Nephron (organoid): ENCODE measurements at regions not wholly inside any gene's neighbourhood (a gene's known extent, or its start where the extent isn't known, plus 50 kb on each side); places are given as distances from the start of the nearest gene placed in this dataset.
"Not testable (repeated sequence)": the region's sequence is repeated elsewhere in the genome, so short reads cannot be mapped to it uniquely, and the experiment has no call there.

Source experiments
- H3K27ac Mint-ChIP-seq, 3 experiments: 2 replicates each; pipeline ENCODE4 v1.8.0; 2020; ENCODE audit warnings: mixed read lengths in 3 of 3, mild to moderate bottlenecking in 2 of 3, moderate library complexity in 1 of 3
- H3K27me3 Mint-ChIP-seq: 2 replicates; pipeline ENCODE4 v1.8.0; 2021; ENCODE audit warnings: low read depth, mild to moderate bottlenecking, moderate library complexity, mixed read lengths
- H3K36me3 Mint-ChIP-seq: 2 replicates; pipeline ENCODE4 v1.8.0; 2020; ENCODE audit warnings: low read depth, mixed read lengths
- H3K4me1 Mint-ChIP-seq: 2 replicates; pipeline ENCODE4 v1.8.0; 2020; ENCODE audit warnings: mixed read lengths
- H3K4me3 Mint-ChIP-seq, 3 experiments: 2 replicates each; pipeline ENCODE4 v1.8.0; 2020; ENCODE audit warnings: mild to moderate bottlenecking in 3 of 3, mixed read lengths in 3 of 3, moderate library complexity in 2 of 3
- H3K9me3 Mint-ChIP-seq: 2 replicates; pipeline ENCODE4 v1.8.0; 2020; ENCODE audit warnings: mixed read lengths
- CTCF ChIP-seq, 3 experiments: fragments of 200-600 bp; sonication (generic); IDR thresholded peaks; one replicate each; pipeline ENCODE4 v1.5.0; 2021; ENCODE audit warnings: antibody characterized with exemption in 3 of 3; ENCODE audit not compliant: unreplicated experiment in 3 of 3

- TF ChIP-seq CTCF (IDR thresholded peaks at IDR 0.05; ENCODE audit: unreplicated experiment in 3 of 3), result no peak
- Mint-ChIP-seq H3K27me3 (no peaks in the 10 kb centered on the region), H3K36me3 (peaks cover 14% of the 10 kb centered on the region), H3K27ac (peak overlapping the region in 1 of 3 experiments; percentile 77), H3K4me1 (no peaks in the 10 kb centered on the region), H3K4me3 (no peak overlapping the region), H3K9me3 (peaks cover 30% of the 10 kb centered on the region)
Measured at GRCh38 chrX:139158256-139158655, 372.3 kb upstream of the F9 start.

GRCh38 chrX:139156356-139156755 is 374.2 kb upstream of the F9 start:
- Mint-ChIP-seq H3K9me3 (peaks cover 26% of the 10 kb centered on the region), H3K4me3 (no peak overlapping the region), H3K27me3 (no peaks in the 10 kb centered on the region), H3K4me1 (peaks cover 5% of the 10 kb centered on the region), H3K27ac (peak overlapping the region in 2 of 3 experiments; percentile 5 to 43), H3K36me3 (peaks cover 12% of the 10 kb centered on the region)
- no peak for TF ChIP-seq CTCF (IDR thresholded peaks at IDR 0.05; ENCODE audit: unreplicated experiment in 3 of 3)

- H3K27ac Mint-ChIP-seq, H3K27me3 Mint-ChIP-seq, H3K9me3 Mint-ChIP-seq, H3K36me3 Mint-ChIP-seq, H3K4me1 Mint-ChIP-seq, H3K4me3 Mint-ChIP-seq: not testable (repeated sequence)
Measured at GRCh38 chrX:139146625-139147024, 383.9 kb upstream of the F9 start.

- Mint-ChIP-seq H3K27ac (no peak overlapping the region), H3K27me3 (no peaks in the 10 kb centered on the region), H3K9me3 (no peaks in the 10 kb centered on the region), H3K4me3 (no peak overlapping the region), H3K4me1 (no peaks in the 10 kb centered on the region), H3K36me3 (no peaks in the 10 kb centered on the region)
- no peak for TF ChIP-seq CTCF (IDR thresholded peaks at IDR 0.05; ENCODE audit: unreplicated experiment in 3 of 3)
Measured at GRCh38 chrX:139141370-139141769, 389.2 kb upstream of the F9 start.

- no peak for TF ChIP-seq CTCF (IDR thresholded peaks at IDR 0.05; ENCODE audit: unreplicated experiment in 3 of 3)
- Mint-ChIP-seq H3K36me3 (no peaks in the 10 kb centered on the region), H3K4me1 (no peaks in the 10 kb centered on the region), H3K27ac (no peak overlapping the region), H3K4me3 (no peak overlapping the region), H3K27me3 (no peaks in the 10 kb centered on the region), H3K9me3 (no peaks in the 10 kb centered on the region)
Measured at GRCh38 chrX:139134316-139134715, 396.2 kb upstream of the F9 start.

- no peaks in the 10 kb centered on the region for H3K36me3 Mint-ChIP-seq
- peak; percentile 24 to 55 (median 53) for TF ChIP-seq CTCF (IDR thresholded peaks at IDR 0.05; ENCODE audit: unreplicated experiment in 3 of 3)
- no peaks in the 10 kb centered on the region for H3K9me3 Mint-ChIP-seq
- no peaks in the 10 kb centered on the region for H3K27me3 Mint-ChIP-seq
- no peak overlapping the region for H3K27ac Mint-ChIP-seq
- H3K4me3 Mint-ChIP-seq, result no peak overlapping the region
- no peaks in the 10 kb centered on the region for H3K4me1 Mint-ChIP-seq
Measured at GRCh38 chrX:139126493-139126892, 404.0 kb upstream of the F9 start.
